NCI-H2029 treated with DMSO at 0.1 percent for 48 hours (cell line): ENCODE measurements at regions not wholly inside any gene's neighbourhood (a gene's known extent, or its start where the extent isn't known, plus 50 kb on each side); places are given as distances from the start of the nearest gene placed in this dataset.
"Not testable (repeated sequence)": the region's sequence is repeated elsewhere in the genome, so short reads cannot be mapped to it uniquely, and the experiment has no call there.

Source experiments
- DNase-seq: peaks from one replicate; lab custom pipeline; 2025; lab: John Stamatoyannopoulos, UW

GRCh38 chr13:104968876-104969275 is 1566.6 kb downstream of the EFNB2 start:
- DNase-seq: no peak

- no peak for DNase-seq
These were observed 1567.4 kb downstream of the EFNB2 start for GRCh38 chr13:104967836-104968630.

- DNase-seq: no peak
These were observed 1568.1 kb downstream of the EFNB2 start for GRCh38 chr13:104967376-104967775.

GRCh38 chr13:104962411-104962810 is 1573.1 kb downstream of the EFNB2 start:
- no peak for DNase-seq

- no peak for DNase-seq
These were observed 1574.2 kb downstream of the EFNB2 start for GRCh38 chr13:104961246-104961645.

GRCh38 chr13:104954210-104954609 is 1581.3 kb downstream of the EFNB2 start:
- no peak for DNase-seq

GRCh38 chr13:104953588-104953987 is 1581.9 kb downstream of the EFNB2 start:
- no peak for DNase-seq

- DNase-seq: no peak
These were observed 1585.4 kb downstream of the EFNB2 start for GRCh38 chr13:104949840-104950740.

- DNase-seq: no peak
These were observed 1591.3 kb downstream of the EFNB2 start for GRCh38 chr13:104944176-104944575.

- no peak for DNase-seq
These were observed 1592.1 kb downstream of the EFNB2 start for GRCh38 chr13:104943331-104943730.

GRCh38 chr13:104937881-104938280 is 1597.6 kb downstream of the EFNB2 start:
- DNase-seq: no peak

GRCh38 chr13:104936304-104936703 is 1599.2 kb downstream of the EFNB2 start:
- DNase-seq: no peak

- DNase-seq: not testable (repeated sequence)
These were observed 1614.9 kb downstream of the EFNB2 start for GRCh38 chr13:104920513-104920912.

GRCh38 chr13:104920091-104920490 is 1615.4 kb downstream of the EFNB2 start:
- DNase-seq: no peak

GRCh38 chr13:104900191-104900817 is 1635.2 kb downstream of the EFNB2 start:
- DNase-seq: no peak

GRCh38 chr13:104898484-104898883 is 1637.0 kb downstream of the EFNB2 start:
- DNase-seq: no peak

GRCh38 chr13:104895521-104895920 is 1639.9 kb downstream of the EFNB2 start:
- no peak for DNase-seq

- DNase-seq: no peak
These were observed 1660.3 kb downstream of the EFNB2 start for GRCh38 chr13:104875038-104875754.

GRCh38 chr13:104872153-104872552 is 1663.3 kb downstream of the EFNB2 start:
- no peak for DNase-seq

- DNase-seq: no peak
These were observed 1664.0 kb downstream of the EFNB2 start for GRCh38 chr13:104871456-104871855.

GRCh38 chr13:104869501-104869900 is 1666.0 kb downstream of the EFNB2 start:
- DNase-seq: no peak

GRCh38 chr13:104868806-104869205 is 1666.7 kb downstream of the EFNB2 start:
- DNase-seq: no peak
